CD14-positive monocyte (primary cell): ENCODE measurements at regions not wholly inside any gene's neighbourhood (a gene's known extent, or its start where the extent isn't known, plus 50 kb on each side); places are given as distances from the start of the nearest gene placed in this dataset.
A peak's percentile ranks its signal among the peaks of the same experiment; 100 is the strongest.
"Not testable (repeated sequence)": the region's sequence is repeated elsewhere in the genome, so short reads cannot be mapped to it uniquely, and the experiment has no call there.

Experiments used
- DNase-seq, 3 donors: peaks; one replicate each; pipeline ENCODE4 v3.0.0-alpha.2; 2011 to 2022
- H2AFZ ChIP-seq: 2 replicates; pipeline ENCODE4 v1.6.0; 2012; ENCODE audit warnings: mild to moderate bottlenecking, low read depth, low read length, inconsistent platforms; ENCODE audit not compliant: insufficient read depth, poor library complexity, severe bottlenecking
- H3K27ac ChIP-seq, 2 donors: 1 replicate in 1 of 2; 2 replicates in 1 of 2; pipeline ENCODE4 v1.5.1; 2012 to 2013; ENCODE audit warnings: low read length in 2 of 2, control low read depth in 1 of 2, inconsistent platforms in 1 of 2, low read depth in 1 of 2, mild to moderate bottlenecking in 1 of 2
- H3K27me3 ChIP-seq, 2 donors: one replicate each; pipeline versions ENCODE4 v1.6.0 to v1.6.1; 2011 to 2013; ENCODE audit warnings: low read length in 2 of 2; ENCODE audit not compliant: control insufficient read depth in 2 of 2, insufficient read depth in 2 of 2
- H3K36me3 ChIP-seq, 2 donors: replicated peaks in 1 of 2; 1 replicate in 1 of 2; 2 replicates in 1 of 2; pipeline versions ENCODE4 v1.5.1 to v1.6.1; 2012 to 2013; ENCODE audit warnings: low read length in 2 of 2, control low read depth in 1 of 2, inconsistent platforms in 1 of 2, mild to moderate bottlenecking in 1 of 2; ENCODE audit not compliant: insufficient read depth in 2 of 2, control insufficient read depth in 1 of 2
- H3K4me1 ChIP-seq, 2 donors: 1 replicate in 1 of 2; 2 replicates in 1 of 2; pipeline versions ENCODE4 v1.5.1 to v1.6.1; 2012 to 2013; ENCODE audit warnings: low read length in 2 of 2, control low read depth in 1 of 2, inconsistent platforms in 1 of 2, mild to moderate bottlenecking in 1 of 2, moderate library complexity in 1 of 2; ENCODE audit not compliant: insufficient read depth in 2 of 2, control insufficient read depth in 1 of 2
- H3K4me2 ChIP-seq: replicated peaks from 2 replicates; pipeline ENCODE3; 2012; ENCODE audit warnings: low read length, moderate library complexity, mild to moderate bottlenecking; ENCODE audit not compliant: poor library complexity, severe bottlenecking; ENCODE audit errors: extremely low read depth
- H3K4me3 ChIP-seq, 3 experiments: fragments of 200-600 bp in 1 of 3; sonication (generic) in 1 of 3; replicated peaks in 1 of 3; 1 replicate in 2 of 3; 2 replicates in 1 of 3; pipeline ENCODE4 v1.5.1; 2011 to 2013; ENCODE audit warnings: low read length in 3 of 3, mild to moderate bottlenecking in 3 of 3, control low read depth in 2 of 3, low read depth in 2 of 3, inconsistent platforms in 1 of 3, moderate library complexity in 1 of 3
- H3K79me2 ChIP-seq: 2 replicates; pipeline ENCODE4 v1.6.0; 2012; ENCODE audit warnings: mild to moderate bottlenecking, control low read depth, inconsistent platforms, low read length, moderate library complexity; ENCODE audit not compliant: insufficient read depth
- H3K9ac ChIP-seq: 2 replicates; pipeline ENCODE4 v1.6.0; 2017; ENCODE audit warnings: low read length, mild to moderate bottlenecking; ENCODE audit not compliant: insufficient read depth, poor library complexity, severe bottlenecking
- H3K9me3 ChIP-seq, 2 donors: replicated peaks in 1 of 2; 1 replicate in 1 of 2; 2 replicates in 1 of 2; pipeline versions ENCODE4 v1.5.1 to v1.6.1; 2012 to 2013; ENCODE audit warnings: low read length in 2 of 2, control low read depth in 1 of 2; ENCODE audit not compliant: control insufficient read depth in 1 of 2, insufficient read depth in 1 of 2
- H4K20me1 ChIP-seq: 2 replicates; pipeline ENCODE4 v1.6.0; 2012; ENCODE audit warnings: mild to moderate bottlenecking, low read length, control low read depth, moderate library complexity; ENCODE audit not compliant: insufficient read depth
- H3K27ac Mint-ChIP-seq, 7 donors: one replicate each; pipeline ENCODE4 v1.8.0; 2020; ENCODE audit warnings: mild to moderate bottlenecking in 7 of 7, mixed read lengths in 7 of 7, moderate library complexity in 6 of 7, inconsistent platforms in 2 of 7
- H3K27me3 Mint-ChIP-seq, 3 donors: one replicate each; pipeline ENCODE4 v1.8.0; 2021 to 2022; ENCODE audit warnings: low read depth in 3 of 3, mild to moderate bottlenecking in 3 of 3, mixed read lengths in 3 of 3, moderate library complexity in 3 of 3, inconsistent platforms in 1 of 3
- H3K36me3 Mint-ChIP-seq, 2 donors: one replicate each; pipeline ENCODE4 v1.8.0; 2020; ENCODE audit warnings: mixed read lengths in 2 of 2, inconsistent platforms in 1 of 2, mild to moderate bottlenecking in 1 of 2
- H3K4me1 Mint-ChIP-seq: one replicate; pipeline ENCODE4 v1.8.0; 2020; ENCODE audit warnings: mild to moderate bottlenecking, mixed read lengths
- H3K4me3 Mint-ChIP-seq, 2 donors: one replicate each; pipeline ENCODE4 v1.8.0; 2020; ENCODE audit warnings: mild to moderate bottlenecking in 2 of 2, mixed read lengths in 2 of 2, moderate library complexity in 1 of 2
- H3K9me3 Mint-ChIP-seq, 7 donors: one replicate each; pipeline ENCODE4 v1.8.0; 2020 to 2022; ENCODE audit warnings: mixed read lengths in 7 of 7, mild to moderate bottlenecking in 6 of 7, moderate library complexity in 6 of 7, inconsistent platforms in 2 of 7
- CTCF ChIP-seq: fragments of 200-600 bp; IDR thresholded peaks from one replicate; pipeline ENCODE4 v1.8.0; 2022; ENCODE audit warnings: antibody characterized with exemption, mild to moderate bottlenecking
- WGBS: methylation state at CpG from one replicate; pipeline ENCODE4 v1.1.5; 2013; ENCODE audit warnings: missing lambda C conversion rate; ENCODE audit not compliant: insufficient coverage; 5-methylcytosine and 5-hydroxymethylcytosine counted together
- intact Hi-C, 2 donors: fragments of 100-400 bp; cut with micrococcal nuclease; formaldehyde crosslinking; loops; one replicate each; pipeline versions ENCODE4 v1.15.0 to v1.15.1; 2023

- H2AFZ ChIP-seq = no peak overlapping the region
- TF ChIP-seq CTCF = no peak
- H4K20me1 ChIP-seq = no peaks in the 10 kb centered on the region
- H3K27me3 ChIP-seq = no peaks in the 10 kb centered on the region
- no peaks in the 10 kb centered on the region for H3K4me1 ChIP-seq
- no peak overlapping the region for H3K4me2 ChIP-seq
- no peak overlapping the region for H3K4me3 ChIP-seq
- H3K9me3 ChIP-seq = peaks cover 7 to 9% of the 10 kb centered on the region in 2 donors
- peaks cover 0 to 1% (median 0%) of the 10 kb centered on the region in 3 donors for H3K27me3 Mint-ChIP-seq
- H3K4me3 Mint-ChIP-seq = no peak overlapping the region
- no peaks in the 10 kb centered on the region for H3K79me2 ChIP-seq
- H3K27ac ChIP-seq = no peak overlapping the region
- WGBS = no CpG with 5 or more reads among the region's 1 CpG
- H3K36me3 Mint-ChIP-seq = no peaks in the 10 kb centered on the region
- DNase-seq = no peak
- H3K9ac ChIP-seq = no peak overlapping the region
- intact Hi-C loops = no loop called here
- H3K9me3 Mint-ChIP-seq = peaks cover 4 to 15% (median 9%) of the 10 kb centered on the region in 7 donors
- no peaks in the 10 kb centered on the region for H3K36me3 ChIP-seq
- H3K4me1 Mint-ChIP-seq = no peaks in the 10 kb centered on the region
- no peak overlapping the region for H3K27ac Mint-ChIP-seq
These were observed 759.5 kb downstream of the GRXCR1 start for GRCh38 chr4:43651991-43652390.

GRCh38 chr4:43659547-43659946 lies 767.0 kb downstream of the GRXCR1 start:
- H3K9ac ChIP-seq, H3K27me3 Mint-ChIP-seq, H4K20me1 ChIP-seq, H3K4me2 ChIP-seq, H3K4me3 Mint-ChIP-seq, intact Hi-C loops, H3K4me1 Mint-ChIP-seq, H3K4me1 ChIP-seq, H3K27me3 ChIP-seq, H3K36me3 ChIP-seq, H3K4me3 ChIP-seq, H3K9me3 ChIP-seq, H3K36me3 Mint-ChIP-seq, H3K79me2 ChIP-seq, H2AFZ ChIP-seq, H3K27ac ChIP-seq, H3K27ac Mint-ChIP-seq, DNase-seq: not testable (repeated sequence)
- H3K9me3 Mint-ChIP-seq = peaks cover 2 to 12% (median 7%) of the 10 kb centered on the region in 7 donors
- WGBS = no CpG with 5 or more reads among the region's 2 CpGs

GRCh38 chr4:43672265-43672885 lies 776.2 kb downstream of the KCTD8 start:
- peaks cover 16 to 28% of the 10 kb centered on the region in 2 donors for H3K9me3 ChIP-seq
- H3K4me2 ChIP-seq, H3K27ac ChIP-seq, H3K4me1 Mint-ChIP-seq, H3K79me2 ChIP-seq, H3K4me1 ChIP-seq, H3K9ac ChIP-seq, DNase-seq, H3K4me3 ChIP-seq, H3K27me3 Mint-ChIP-seq, H4K20me1 ChIP-seq, H3K36me3 ChIP-seq, H2AFZ ChIP-seq, intact Hi-C loops, H3K4me3 Mint-ChIP-seq, H3K36me3 Mint-ChIP-seq, H3K27me3 ChIP-seq: not testable (repeated sequence)
- WGBS = 91% methylated on average over 12 of the region's 23 CpGs
- H3K27ac Mint-ChIP-seq = peak overlapping the region in 1 of 7 donors; percentile 10
- H3K9me3 Mint-ChIP-seq = peaks cover 5 to 29% (median 15%) of the 10 kb centered on the region in 7 donors
